MM.1S (cell line): ENCODE measurements at regions not wholly inside any gene's neighbourhood (a gene's known extent, or its start where the extent isn't known, plus 50 kb on each side); places are given as distances from the start of the nearest gene placed in this dataset.

Experiments used
- DNase-seq: peaks from one replicate; pipeline ENCODE4 v3.0.0-alpha.2; 2015
- H2AFZ ChIP-seq: fragments of 300-600 bp; sonication (generic); 2 replicates; pipeline ENCODE4 v1.6.0; 2016; ENCODE audit warnings: antibody characterized with exemption, low read length
- H3F3A ChIP-seq: fragments of 300-600 bp; sonication (generic); 2 replicates; pipeline ENCODE4 v1.6.1; 2016; ENCODE audit warnings: mild to moderate bottlenecking, antibody characterized with exemption, low read length, moderate library complexity, mixed read lengths; ENCODE audit not compliant: insufficient read depth
- H3K27ac ChIP-seq: fragments of 300-600 bp; sonication (generic); 2 replicates; pipeline ENCODE4 v1.5.1; 2016; ENCODE audit warnings: mild to moderate bottlenecking, low read length
- H3K27me3 ChIP-seq: fragments of 300-600 bp; sonication (generic); replicated peaks from 2 replicates; pipeline ENCODE4 v1.6.0; 2016; ENCODE audit warnings: low read length; ENCODE audit not compliant: insufficient read depth
- H3K36me3 ChIP-seq: fragments of 300-600 bp; sonication (generic); replicated peaks from 2 replicates; pipeline ENCODE4 v1.6.1; 2016; ENCODE audit warnings: mild to moderate bottlenecking, low read length, mixed read lengths; ENCODE audit not compliant: insufficient read depth
- H3K4me1 ChIP-seq: fragments of 300-600 bp; sonication (generic); 2 replicates; pipeline ENCODE4 v1.6.1; 2016; ENCODE audit warnings: low read length, mixed read lengths
- H3K4me2 ChIP-seq: fragments of 300-600 bp; sonication (generic); 2 replicates; pipeline ENCODE4 v1.6.0; 2016; ENCODE audit warnings: low read depth, low read length
- H3K4me3 ChIP-seq: fragments of 300-600 bp; sonication (generic); 2 replicates; pipeline ENCODE4 v1.5.1; 2016; ENCODE audit warnings: low read length, mixed read lengths
- H3K79me2 ChIP-seq: fragments of 300-600 bp; sonication (generic); 2 replicates; pipeline ENCODE4 v1.6.1; 2016; ENCODE audit warnings: mixed run types, low read length, mixed read lengths
- H3K9ac ChIP-seq: fragments of 300-600 bp; sonication (generic); 2 replicates; pipeline ENCODE4 v1.6.1; 2016; ENCODE audit warnings: low read length, mixed read lengths
- H3K9me2 ChIP-seq: fragments of 300-600 bp; sonication (generic); replicated peaks from 2 replicates; pipeline ENCODE4 v1.6.1; 2016; ENCODE audit warnings: mild to moderate bottlenecking, low read length, mixed read lengths; ENCODE audit not compliant: insufficient read depth
- H3K9me3 ChIP-seq: fragments of 300-600 bp; sonication (generic); replicated peaks from 2 replicates; pipeline ENCODE4 v1.6.1; 2016; ENCODE audit warnings: mild to moderate bottlenecking, low read length, mixed read lengths; ENCODE audit not compliant: insufficient read depth
- H4K20me1 ChIP-seq: fragments of 300-600 bp; sonication (generic); 2 replicates; pipeline ENCODE4 v1.6.1; 2016; ENCODE audit warnings: mild to moderate bottlenecking, low read length, moderate library complexity, mixed read lengths; ENCODE audit not compliant: insufficient read depth
- EZH2 ChIP-seq: fragments of 300-600 bp; sonication (generic); optimal IDR thresholded peaks from 2 replicates; pipeline ENCODE3; 2017; ENCODE audit warnings: low read depth, mild to moderate bottlenecking, antibody characterized with exemption, low read length, mixed read lengths
- EZH2phosphoT487 ChIP-seq: fragments of 300-600 bp; sonication (generic); IDR thresholded peaks from 2 replicates; pipeline ENCODE4 v1.6.1; 2018; ENCODE audit warnings: antibody characterized with exemption, low read length
- TF ChIP-seq, protein P1 (sequence below): fragments of 300-600 bp; sonication (generic); IDR thresholded peaks from 2 replicates; pipeline ENCODE4 v1.5.1; 2016; ENCODE audit warnings: antibody characterized with exemption, low read length, mixed read lengths

DNA sequence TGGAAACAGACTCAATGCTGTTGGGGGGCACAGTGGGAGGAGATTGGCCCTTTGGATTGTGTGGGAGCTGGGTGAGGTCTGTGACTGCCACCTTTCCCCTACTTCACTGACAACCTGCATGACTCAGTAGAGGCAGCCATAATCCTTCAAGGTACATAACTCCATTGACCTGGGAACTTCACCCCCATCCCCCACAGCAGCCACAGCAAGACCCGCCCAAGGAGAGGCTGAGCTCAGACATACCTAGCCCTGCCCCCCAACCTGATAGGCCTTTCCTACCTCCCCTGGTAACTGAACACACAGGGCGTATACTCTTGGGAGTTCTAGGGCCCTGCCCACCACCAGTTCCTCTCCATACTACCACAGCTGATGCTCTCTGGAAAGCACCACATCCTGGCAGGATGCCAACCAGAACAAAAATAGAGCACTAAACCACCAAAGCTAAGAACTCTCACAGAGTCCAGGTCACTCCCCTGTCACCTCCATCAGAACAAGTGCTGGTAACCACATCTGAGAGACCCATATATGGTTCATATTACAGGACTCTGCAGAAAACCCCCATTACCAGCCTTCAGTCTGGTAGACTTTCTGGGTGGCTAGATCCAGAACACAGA is 703.9 kb downstream of the FSCB start:
- H3F3A ChIP-seq = no peaks in the 10 kb centered on the region
- H3K79me2 ChIP-seq = no peaks in the 10 kb centered on the region
- peak overlapping the region; percentile 5; the same call in 1 of the 2 replicates for H3K27ac ChIP-seq
- no peaks in the 10 kb centered on the region for H3K27me3 ChIP-seq
- H3K9ac ChIP-seq = no peak overlapping the region
- TF ChIP-seq EZH2 = no peak
- no peaks in the 10 kb centered on the region for H3K9me2 ChIP-seq
- no peaks in the 10 kb centered on the region for H3K36me3 ChIP-seq
- H4K20me1 ChIP-seq = no peaks in the 10 kb centered on the region
- DNase-seq = peak; percentile 89
- no peak overlapping the region for H3K4me3 ChIP-seq
- H2AFZ ChIP-seq = no peak overlapping the region
- peak overlapping the region; percentile 12; the same call in 1 of the 2 replicates for H3K4me2 ChIP-seq
- H3K9me3 ChIP-seq = no peaks in the 10 kb centered on the region
- H3K4me1 ChIP-seq = peaks cover 11% of the 10 kb centered on the region

DNA sequence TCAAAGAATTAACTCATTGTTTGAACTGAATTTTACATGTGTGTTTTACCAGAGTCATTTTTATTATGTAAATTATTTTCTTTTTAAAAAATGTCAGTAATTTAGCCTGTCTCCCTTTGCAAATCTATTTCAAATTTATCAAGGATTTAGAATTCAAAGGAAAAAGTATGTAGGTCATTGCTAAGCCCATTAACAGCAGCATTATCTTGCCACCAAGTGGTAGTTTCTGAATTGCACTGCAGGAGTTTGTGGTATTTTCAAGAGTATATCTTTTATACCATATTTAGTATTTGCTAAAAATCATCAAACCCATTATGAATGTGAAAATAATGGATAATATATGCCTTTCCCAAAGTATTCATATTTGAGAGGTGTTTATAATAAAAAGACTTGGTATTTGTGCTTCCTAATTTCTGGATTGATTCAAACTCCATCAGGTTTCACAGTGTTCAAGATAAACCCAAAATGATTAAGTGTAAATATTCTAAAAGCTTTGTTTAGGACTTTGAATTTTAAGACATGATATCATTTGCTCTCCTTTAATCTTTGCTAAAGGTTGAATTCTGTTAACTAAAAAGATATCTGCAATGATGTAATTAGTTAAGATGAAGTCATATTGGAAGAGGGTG is 711.4 kb downstream of the FSCB start:
- Histone ChIP-seq H3F3A (no peaks in the 10 kb centered on the region), H3K79me2 (no peaks in the 10 kb centered on the region), H3K4me2 (no peak overlapping the region), H3K27ac (no peak overlapping the region), H3K27me3 (no peaks in the 10 kb centered on the region), H3K4me1 (no peaks in the 10 kb centered on the region), H3K36me3 (no peaks in the 10 kb centered on the region), H3K9me3 (no peaks in the 10 kb centered on the region), H3K9me2 (no peaks in the 10 kb centered on the region), H4K20me1 (no peaks in the 10 kb centered on the region), H2AFZ (no peak overlapping the region), H3K9ac (no peak overlapping the region), H3K4me3 (no peak overlapping the region)
- TF ChIP-seq, protein P1, sequence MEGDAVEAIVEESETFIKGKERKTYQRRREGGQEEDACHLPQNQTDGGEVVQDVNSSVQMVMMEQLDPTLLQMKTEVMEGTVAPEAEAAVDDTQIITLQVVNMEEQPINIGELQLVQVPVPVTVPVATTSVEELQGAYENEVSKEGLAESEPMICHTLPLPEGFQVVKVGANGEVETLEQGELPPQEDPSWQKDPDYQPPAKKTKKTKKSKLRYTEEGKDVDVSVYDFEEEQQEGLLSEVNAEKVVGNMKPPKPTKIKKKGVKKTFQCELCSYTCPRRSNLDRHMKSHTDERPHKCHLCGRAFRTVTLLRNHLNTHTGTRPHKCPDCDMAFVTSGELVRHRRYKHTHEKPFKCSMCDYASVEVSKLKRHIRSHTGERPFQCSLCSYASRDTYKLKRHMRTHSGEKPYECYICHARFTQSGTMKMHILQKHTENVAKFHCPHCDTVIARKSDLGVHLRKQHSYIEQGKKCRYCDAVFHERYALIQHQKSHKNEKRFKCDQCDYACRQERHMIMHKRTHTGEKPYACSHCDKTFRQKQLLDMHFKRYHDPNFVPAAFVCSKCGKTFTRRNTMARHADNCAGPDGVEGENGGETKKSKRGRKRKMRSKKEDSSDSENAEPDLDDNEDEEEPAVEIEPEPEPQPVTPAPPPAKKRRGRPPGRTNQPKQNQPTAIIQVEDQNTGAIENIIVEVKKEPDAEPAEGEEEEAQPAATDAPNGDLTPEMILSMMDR = peak; percentile 34
- TF ChIP-seq EZH2 = no peak
- no peak for DNase-seq

DNA sequence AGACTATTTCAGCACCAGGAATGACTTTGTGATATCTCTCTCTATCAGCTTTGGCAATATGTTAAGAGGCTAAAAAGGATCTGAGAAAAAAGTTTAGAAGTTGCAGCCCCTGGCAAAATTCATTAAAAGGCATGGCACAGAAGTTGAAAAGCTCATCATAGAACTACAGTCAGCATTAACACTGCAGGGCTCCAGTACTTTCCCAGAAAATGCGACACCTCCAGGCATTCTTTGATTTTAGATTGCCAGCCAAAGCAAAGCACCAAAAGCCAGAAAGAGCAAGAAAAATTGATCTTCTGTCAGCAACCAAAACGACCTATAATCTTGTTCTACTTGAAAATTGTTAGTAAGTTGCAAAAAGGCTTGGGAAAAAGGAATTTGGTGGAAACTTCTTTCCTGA is 713.5 kb downstream of the FSCB start:
- Histone ChIP-seq H2AFZ (no peak overlapping the region), H3K27ac (no peak overlapping the region)

More for the DNA sequence above, 713.5 kb downstream of the FSCB start:
- DNase-seq = no peak
- H3K4me1 ChIP-seq = no peaks in the 10 kb centered on the region
- H3K36me3 ChIP-seq = no peaks in the 10 kb centered on the region
- H4K20me1 ChIP-seq = no peaks in the 10 kb centered on the region
- H3K9ac ChIP-seq = no peak overlapping the region
- TF ChIP-seq EZH2phosphoT487 = no peak
- TF ChIP-seq, protein P1 = no peak
- no peak for TF ChIP-seq EZH2
- no peaks in the 10 kb centered on the region for H3K9me3 ChIP-seq
- H3K4me2 ChIP-seq = no peak overlapping the region
- H3K27me3 ChIP-seq = no peaks in the 10 kb centered on the region
- no peak overlapping the region for H3K4me3 ChIP-seq
- no peaks in the 10 kb centered on the region for H3K79me2 ChIP-seq
- no peaks in the 10 kb centered on the region for H3K9me2 ChIP-seq
- H3F3A ChIP-seq = no peaks in the 10 kb centered on the region
